NT2/D1 (cell line): ENCODE measurements at regions not wholly inside any gene's neighbourhood (a gene's known extent, or its start where the extent isn't known, plus 50 kb on each side); places are given as distances from the start of the nearest gene placed in this dataset.

Experiments used
- SUZ12 ChIP-seq: IDR thresholded peaks from 2 replicates; pipeline ENCODE4 v1.6.1; 2011; ENCODE audit not compliant: insufficient read length, insufficient read depth; ENCODE audit errors: extremely low read depth
- YY1 ChIP-seq: IDR thresholded peaks from 2 replicates; pipeline ENCODE4 v1.6.1; 2011; ENCODE audit not compliant: insufficient read length, insufficient read depth
- ZNF274 ChIP-seq: IDR thresholded peaks from 2 replicates; pipeline ENCODE4 v1.6.1; 2011; ENCODE audit warnings: mild to moderate bottlenecking, low read depth, low read length

- TF ChIP-seq ZNF274 (no peak), YY1 (no peak), SUZ12 (no peak)
These were observed 161.6 kb downstream of the RDH14 start for GRCh38 chr2:18398833-18399232.
